ENCODE measurements at regions not wholly inside any gene's neighbourhood (a gene's known extent, or its start where the extent isn't known, plus 50 kb on each side); places are given as distances from the start of the nearest gene placed in this dataset.

DNA sequence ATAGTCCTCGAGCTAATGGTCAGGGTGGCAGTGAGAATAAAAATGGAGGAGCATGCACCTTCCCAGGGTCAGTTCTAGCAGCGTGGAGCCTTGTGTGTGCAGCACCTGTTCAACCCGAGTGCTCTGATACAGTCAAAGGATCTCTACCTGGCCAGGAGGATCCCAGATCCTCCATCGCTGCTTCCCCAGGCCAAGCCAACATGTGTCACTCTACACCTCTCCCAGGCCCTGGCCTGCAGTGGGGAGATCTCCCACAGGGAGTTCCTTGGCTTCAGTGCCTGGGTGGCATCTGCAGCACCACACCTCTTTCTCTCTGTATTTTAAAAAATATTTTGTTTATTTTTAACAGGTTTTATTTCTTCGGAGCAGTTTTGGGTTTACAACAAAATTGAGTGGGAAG is 414.8 kb upstream of the C2CD4B start:
- TF ChIP-seq, protein P1, sequence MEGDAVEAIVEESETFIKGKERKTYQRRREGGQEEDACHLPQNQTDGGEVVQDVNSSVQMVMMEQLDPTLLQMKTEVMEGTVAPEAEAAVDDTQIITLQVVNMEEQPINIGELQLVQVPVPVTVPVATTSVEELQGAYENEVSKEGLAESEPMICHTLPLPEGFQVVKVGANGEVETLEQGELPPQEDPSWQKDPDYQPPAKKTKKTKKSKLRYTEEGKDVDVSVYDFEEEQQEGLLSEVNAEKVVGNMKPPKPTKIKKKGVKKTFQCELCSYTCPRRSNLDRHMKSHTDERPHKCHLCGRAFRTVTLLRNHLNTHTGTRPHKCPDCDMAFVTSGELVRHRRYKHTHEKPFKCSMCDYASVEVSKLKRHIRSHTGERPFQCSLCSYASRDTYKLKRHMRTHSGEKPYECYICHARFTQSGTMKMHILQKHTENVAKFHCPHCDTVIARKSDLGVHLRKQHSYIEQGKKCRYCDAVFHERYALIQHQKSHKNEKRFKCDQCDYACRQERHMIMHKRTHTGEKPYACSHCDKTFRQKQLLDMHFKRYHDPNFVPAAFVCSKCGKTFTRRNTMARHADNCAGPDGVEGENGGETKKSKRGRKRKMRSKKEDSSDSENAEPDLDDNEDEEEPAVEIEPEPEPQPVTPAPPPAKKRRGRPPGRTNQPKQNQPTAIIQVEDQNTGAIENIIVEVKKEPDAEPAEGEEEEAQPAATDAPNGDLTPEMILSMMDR (IDR thresholded peaks at IDR 0.05; ENCODE audit: poor library complexity), result no peak
- TF ChIP-seq EZH2 (IDR thresholded peaks at IDR 0.05; ENCODE audit: borderline replicate concordance) (no peak), EZH2phosphoT487 (IDR thresholded peaks at IDR 0.05; ENCODE audit: low read depth, severe bottlenecking, unreplicated experiment) (no peak)
